GM19035 (cell line): ENCODE measurements at regions not wholly inside any gene's neighbourhood (a gene's known extent, or its start where the extent isn't known, plus 50 kb on each side); places are given as distances from the start of the nearest gene placed in this dataset.
A peak's percentile ranks its signal among the peaks of the same experiment; 100 is the strongest.
"Not testable (repeated sequence)": the region's sequence is repeated elsewhere in the genome, so short reads cannot be mapped to it uniquely, and the experiment has no call there.

Experiments
- ATAC-seq: cut with Tn5 transposase; IDR thresholded peaks from one replicate; pipeline ENCODE4 v1.9.1; 2021; ENCODE audit not compliant: unreplicated experiment

- ATAC-seq = not testable (repeated sequence)
Observed at GRCh38 chr1:188003687-188004086, 1174.9 kb downstream of the PLA2G4A start.

GRCh38 chr1:188004849-188005248 is 1176.1 kb downstream of the PLA2G4A start:
- no peak for ATAC-seq

GRCh38 chr1:188006354-188006753 is 1177.6 kb downstream of the PLA2G4A start:
- no peak for ATAC-seq

- ATAC-seq = not testable (repeated sequence)
Observed at GRCh38 chr1:188013222-188013849, 1184.6 kb downstream of the PLA2G4A start.

- ATAC-seq = no peak
Observed at GRCh38 chr1:188017921-188018320, 1189.2 kb downstream of the PLA2G4A start.

- ATAC-seq = no peak
Observed at GRCh38 chr1:188022661-188023060, 1193.9 kb downstream of the PLA2G4A start.

- ATAC-seq = no peak
Observed at GRCh38 chr1:188023206-188023605, 1194.5 kb downstream of the PLA2G4A start.

- peak; percentile 90 for ATAC-seq
Observed at GRCh38 chr1:188027613-188028012, 1198.9 kb downstream of the PLA2G4A start.

- ATAC-seq = not testable (repeated sequence)
Observed at GRCh38 chr1:188037572-188037971, 1208.8 kb downstream of the PLA2G4A start.

- no peak for ATAC-seq
Observed at GRCh38 chr1:188043536-188044245, 1214.9 kb downstream of the PLA2G4A start.

- ATAC-seq = no peak
Observed at GRCh38 chr1:188050250-188050649, 1221.5 kb downstream of the PLA2G4A start.

GRCh38 chr1:188056011-188056410 is 1227.3 kb downstream of the PLA2G4A start:
- no peak for ATAC-seq

GRCh38 chr1:188058801-188059200 is 1230.1 kb downstream of the PLA2G4A start:
- ATAC-seq = no peak

GRCh38 chr1:188061881-188062280 is 1233.1 kb downstream of the PLA2G4A start:
- no peak for ATAC-seq

GRCh38 chr1:188062456-188062855 is 1233.7 kb downstream of the PLA2G4A start:
- ATAC-seq = no peak

- ATAC-seq = no peak
Observed at GRCh38 chr1:188065917-188066316, 1237.2 kb downstream of the PLA2G4A start.

- no peak for ATAC-seq
Observed at GRCh38 chr1:188070848-188071247, 1242.1 kb downstream of the PLA2G4A start.

GRCh38 chr1:188089015-188089414 is 1260.3 kb downstream of the PLA2G4A start:
- ATAC-seq = no peak

- ATAC-seq = no peak
Observed at GRCh38 chr1:188089461-188089860, 1260.7 kb downstream of the PLA2G4A start.

- no peak for ATAC-seq
Observed at GRCh38 chr1:188096521-188096920, 1267.8 kb downstream of the PLA2G4A start.

- no peak for ATAC-seq
Observed at GRCh38 chr1:188117436-188117835, 1288.7 kb downstream of the PLA2G4A start.

GRCh38 chr1:188122646-188123045 is 1293.9 kb downstream of the PLA2G4A start:
- no peak for ATAC-seq

- ATAC-seq = no peak
Observed at GRCh38 chr1:188127507-188127906, 1298.8 kb downstream of the PLA2G4A start.
